A673 (cell line): ENCODE measurements at regions not wholly inside any gene's neighbourhood (a gene's known extent, or its start where the extent isn't known, plus 50 kb on each side); places are given as distances from the start of the nearest gene placed in this dataset.

ENCODE experiments used
- CTCF ChIP-seq: fragments of 300-800, 200-600 bp; sonication (generic); conservative IDR thresholded peaks from 2 replicates; pipeline ENCODE4 v1.5.1; 2017; ENCODE audit warnings: low read depth, mild to moderate bottlenecking, antibody characterized with exemption, low read length, moderate library complexity, mixed read lengths
- EZH2 ChIP-seq: fragments of 200-600 bp; sonication (generic); IDR thresholded peaks from 2 replicates; pipeline ENCODE4 v1.6.1; 2017; ENCODE audit warnings: borderline replicate concordance, low read depth, mild to moderate bottlenecking, mixed read lengths, antibody characterized with exemption, low read length; ENCODE audit not compliant: poor library complexity, severe bottlenecking

GRCh38 chr4:126807132-126807531 is 825.6 kb upstream of the INTU start:
- TF ChIP-seq CTCF: no peak
- no peak for TF ChIP-seq EZH2
